Body of pancreas (tissue), 4 donors: ENCODE measurements at regions not wholly inside any gene's neighbourhood (a gene's known extent, or its start where the extent isn't known, plus 50 kb on each side); places are given as distances from the start of the nearest gene placed in this dataset.

Experiments used
- POLR2A ChIP-seq, 3 donors: fragments of 450-650 bp; IDR thresholded peaks; one replicate each; pipeline ENCODE4 v1.6.1; 2016; ENCODE audit warnings: antibody characterized with exemption in 3 of 3, mild to moderate bottlenecking in 2 of 3
- TF ChIP-seq, protein P1 (sequence below), 7 experiments: fragments of 450-650 bp in 4 of 7; fragments of 200-600 bp in 3 of 7; sonication (generic) in 3 of 7; IDR thresholded peaks; one replicate each; pipeline ENCODE4 v1.5.1; 2016 to 2019; ENCODE audit warnings: antibody characterized with exemption in 7 of 7

DNA sequence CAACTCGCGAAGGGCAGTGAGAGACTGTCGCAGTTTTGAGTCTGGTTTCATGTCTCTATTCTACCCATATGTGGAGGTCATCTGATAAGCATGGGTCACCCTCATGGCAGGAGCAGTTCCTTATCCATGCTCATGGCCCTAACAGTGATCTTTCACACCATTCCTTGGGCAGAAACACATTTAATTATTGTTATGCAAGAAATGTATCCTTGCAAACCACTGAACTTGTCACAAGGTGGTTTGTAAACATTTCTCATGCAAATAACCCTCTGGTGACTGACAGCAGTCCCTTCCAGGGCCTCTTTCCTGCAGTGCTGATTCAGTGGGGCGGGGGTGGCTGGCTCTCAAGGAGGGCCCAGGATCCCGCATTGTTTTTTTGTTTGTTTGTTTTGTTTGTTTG, 421.4 kb upstream of the RUNX1 start:
- TF ChIP-seq, protein P1, sequence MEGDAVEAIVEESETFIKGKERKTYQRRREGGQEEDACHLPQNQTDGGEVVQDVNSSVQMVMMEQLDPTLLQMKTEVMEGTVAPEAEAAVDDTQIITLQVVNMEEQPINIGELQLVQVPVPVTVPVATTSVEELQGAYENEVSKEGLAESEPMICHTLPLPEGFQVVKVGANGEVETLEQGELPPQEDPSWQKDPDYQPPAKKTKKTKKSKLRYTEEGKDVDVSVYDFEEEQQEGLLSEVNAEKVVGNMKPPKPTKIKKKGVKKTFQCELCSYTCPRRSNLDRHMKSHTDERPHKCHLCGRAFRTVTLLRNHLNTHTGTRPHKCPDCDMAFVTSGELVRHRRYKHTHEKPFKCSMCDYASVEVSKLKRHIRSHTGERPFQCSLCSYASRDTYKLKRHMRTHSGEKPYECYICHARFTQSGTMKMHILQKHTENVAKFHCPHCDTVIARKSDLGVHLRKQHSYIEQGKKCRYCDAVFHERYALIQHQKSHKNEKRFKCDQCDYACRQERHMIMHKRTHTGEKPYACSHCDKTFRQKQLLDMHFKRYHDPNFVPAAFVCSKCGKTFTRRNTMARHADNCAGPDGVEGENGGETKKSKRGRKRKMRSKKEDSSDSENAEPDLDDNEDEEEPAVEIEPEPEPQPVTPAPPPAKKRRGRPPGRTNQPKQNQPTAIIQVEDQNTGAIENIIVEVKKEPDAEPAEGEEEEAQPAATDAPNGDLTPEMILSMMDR (IDR thresholded peaks at IDR 0.05) = no peak
- no peak for TF ChIP-seq POLR2A (IDR thresholded peaks at IDR 0.05)
